Erythroblast (primary cell): ENCODE measurements at regions not wholly inside any gene's neighbourhood (a gene's known extent, or its start where the extent isn't known, plus 50 kb on each side); places are given as distances from the start of the nearest gene placed in this dataset.

Experiments used
- GATA1 ChIP-seq: IDR thresholded peaks from 2 replicates; pipeline ENCODE4 v1.6.1; 2011; ENCODE audit warnings: low read depth, mild to moderate bottlenecking, control low read depth, low read length, moderate library complexity
- POLR2A ChIP-seq: IDR thresholded peaks from 2 replicates; pipeline ENCODE4 v1.6.1; 2011; ENCODE audit warnings: mild to moderate bottlenecking, low read length

GRCh38 chr11:28461338-28461737 lies 353.1 kb downstream of the METTL15 start:
- TF ChIP-seq POLR2A (no peak), GATA1 (no peak)
